ENCODE measurements at regions not wholly inside any gene's neighbourhood (a gene's known extent, or its start where the extent isn't known, plus 50 kb on each side); places are given as distances from the start of the nearest gene placed in this dataset.
"Not testable (repeated sequence)": the region's sequence is repeated elsewhere in the genome, so short reads cannot be mapped to it uniquely, and the experiment has no call there.

DNA sequence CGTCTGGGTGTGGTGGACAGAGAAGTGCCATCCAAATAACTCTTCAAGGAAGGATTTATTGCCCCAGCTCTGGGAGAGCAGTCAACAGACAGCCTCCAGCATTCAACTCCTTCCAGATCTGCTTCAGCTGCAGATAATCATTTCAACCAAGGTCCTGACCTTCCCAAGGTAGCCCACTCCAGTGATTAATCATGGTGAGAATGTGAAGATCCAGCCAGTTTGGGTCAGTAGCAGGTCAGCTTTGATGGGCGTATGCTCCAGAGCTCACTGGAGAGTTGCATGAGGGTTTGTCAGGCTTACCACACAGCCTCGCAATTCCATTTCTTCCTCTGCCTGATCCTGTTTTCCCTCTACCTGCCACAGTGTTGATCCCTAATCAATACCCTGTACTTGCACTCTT is 214.5 kb upstream of the ZRANB2 start:
- H3K9me3 ChIP-seq = no peaks in the 10 kb centered on the region
- TF ChIP-seq, protein P1, sequence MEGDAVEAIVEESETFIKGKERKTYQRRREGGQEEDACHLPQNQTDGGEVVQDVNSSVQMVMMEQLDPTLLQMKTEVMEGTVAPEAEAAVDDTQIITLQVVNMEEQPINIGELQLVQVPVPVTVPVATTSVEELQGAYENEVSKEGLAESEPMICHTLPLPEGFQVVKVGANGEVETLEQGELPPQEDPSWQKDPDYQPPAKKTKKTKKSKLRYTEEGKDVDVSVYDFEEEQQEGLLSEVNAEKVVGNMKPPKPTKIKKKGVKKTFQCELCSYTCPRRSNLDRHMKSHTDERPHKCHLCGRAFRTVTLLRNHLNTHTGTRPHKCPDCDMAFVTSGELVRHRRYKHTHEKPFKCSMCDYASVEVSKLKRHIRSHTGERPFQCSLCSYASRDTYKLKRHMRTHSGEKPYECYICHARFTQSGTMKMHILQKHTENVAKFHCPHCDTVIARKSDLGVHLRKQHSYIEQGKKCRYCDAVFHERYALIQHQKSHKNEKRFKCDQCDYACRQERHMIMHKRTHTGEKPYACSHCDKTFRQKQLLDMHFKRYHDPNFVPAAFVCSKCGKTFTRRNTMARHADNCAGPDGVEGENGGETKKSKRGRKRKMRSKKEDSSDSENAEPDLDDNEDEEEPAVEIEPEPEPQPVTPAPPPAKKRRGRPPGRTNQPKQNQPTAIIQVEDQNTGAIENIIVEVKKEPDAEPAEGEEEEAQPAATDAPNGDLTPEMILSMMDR (IDR thresholded peaks at IDR 0.05; ENCODE audit: low read depth, low read length) = no peak
- no peak for DNase-seq
- H3K36me3 ChIP-seq = no peaks in the 10 kb centered on the region
- H3K4me1 ChIP-seq = no peaks in the 10 kb centered on the region
- no peaks in the 10 kb centered on the region for H3K27me3 ChIP-seq
- no peak overlapping the region for H3K4me3 ChIP-seq (ENCODE audit: low read depth, low read length)

DNA sequence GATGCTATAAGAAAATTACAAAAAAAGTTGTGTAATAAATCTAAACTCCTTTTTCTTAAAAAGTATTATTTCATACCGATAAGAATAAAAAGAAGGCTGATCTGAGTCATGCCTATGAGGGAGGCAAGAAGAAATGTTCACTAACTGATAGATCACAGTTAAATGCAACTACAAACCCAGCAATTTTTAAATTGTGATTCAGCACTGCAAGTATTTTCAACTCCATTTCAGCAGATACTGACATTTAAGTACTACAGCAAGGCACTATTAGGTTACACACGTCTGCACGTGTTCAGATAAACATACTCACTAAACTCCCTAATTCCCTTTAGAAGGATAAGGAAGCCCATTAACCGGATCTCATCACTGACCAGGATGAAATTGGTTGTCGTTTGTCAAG is 213.3 kb upstream of the ZRANB2 start:
- Histone ChIP-seq H3K27me3 (no peaks in the 10 kb centered on the region), H3K9me3 (no peaks in the 10 kb centered on the region), H3K36me3 (no peaks in the 10 kb centered on the region), H3K4me3 (ENCODE audit: low read depth, low read length) (no peak overlapping the region), H3K4me1 (no peaks in the 10 kb centered on the region)
- TF ChIP-seq, protein P1 (IDR thresholded peaks at IDR 0.05; ENCODE audit: low read depth, low read length) = no peak
- DNase-seq = no peak

DNA sequence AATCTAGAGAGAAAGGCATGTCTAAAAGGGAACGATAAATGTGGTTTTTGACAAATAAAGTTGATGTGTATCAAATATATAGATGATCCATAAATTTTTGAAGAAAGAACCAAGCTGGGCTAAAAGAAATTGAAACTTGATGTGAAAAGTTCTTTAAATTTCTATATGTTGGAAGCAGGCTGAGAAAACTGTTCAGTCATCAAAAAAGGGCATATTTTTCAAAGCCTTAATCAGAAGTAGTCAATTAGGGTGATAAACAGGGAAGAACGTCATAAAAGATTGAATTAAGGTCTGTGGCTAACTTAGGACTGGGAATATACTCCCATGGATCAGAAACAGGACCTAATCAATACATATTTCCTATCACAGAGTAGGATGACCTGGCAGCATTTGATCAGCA is 211.4 kb upstream of the ZRANB2 start:
- Histone ChIP-seq H3K9me3 (no peaks in the 10 kb centered on the region), H3K27me3 (no peaks in the 10 kb centered on the region), H3K4me3 (ENCODE audit: low read depth, low read length) (no peak overlapping the region), H3K4me1 (no peaks in the 10 kb centered on the region), H3K36me3 (no peaks in the 10 kb centered on the region)
- TF ChIP-seq, protein P1 (IDR thresholded peaks at IDR 0.05; ENCODE audit: low read depth, low read length) = no peak
- DNase-seq = no peak

DNA sequence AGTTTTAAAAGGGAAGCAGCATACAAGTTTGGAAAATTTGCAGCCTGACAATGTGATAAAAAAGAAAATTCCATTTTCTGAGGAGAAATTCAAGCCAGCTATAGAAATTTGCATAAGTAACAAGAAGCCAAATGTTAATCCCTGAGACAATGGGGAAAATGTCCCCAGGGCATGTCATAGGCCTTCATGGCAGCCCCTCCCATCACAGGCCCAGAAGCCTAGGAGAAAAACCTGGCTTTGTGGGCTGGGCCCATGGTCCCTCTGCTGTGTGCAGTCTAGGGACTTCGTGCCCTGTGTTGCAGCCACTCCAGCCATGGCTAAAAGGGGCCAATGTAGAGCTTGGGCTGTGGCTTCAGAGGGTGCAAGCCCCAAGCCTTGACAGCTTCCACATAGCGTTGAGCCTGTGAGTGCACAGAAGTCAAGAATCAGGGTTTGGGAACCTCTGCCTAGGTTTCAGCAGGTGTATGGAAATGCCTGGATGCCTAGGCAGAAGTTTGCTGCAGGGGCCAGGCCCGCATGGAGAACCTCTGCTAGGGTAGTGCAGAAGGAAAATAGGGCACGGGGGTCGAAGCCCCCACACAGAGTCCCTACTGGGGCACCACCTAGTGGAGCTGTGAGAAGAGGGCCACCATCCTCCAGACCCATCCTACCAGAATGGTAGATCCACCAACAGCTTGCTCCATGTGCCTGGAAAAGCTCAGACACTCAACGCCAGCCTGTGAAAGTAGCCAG is 209.8 kb upstream of the ZRANB2 start:
- H3K9me3 ChIP-seq, DNase-seq: not testable (repeated sequence)

DNA sequence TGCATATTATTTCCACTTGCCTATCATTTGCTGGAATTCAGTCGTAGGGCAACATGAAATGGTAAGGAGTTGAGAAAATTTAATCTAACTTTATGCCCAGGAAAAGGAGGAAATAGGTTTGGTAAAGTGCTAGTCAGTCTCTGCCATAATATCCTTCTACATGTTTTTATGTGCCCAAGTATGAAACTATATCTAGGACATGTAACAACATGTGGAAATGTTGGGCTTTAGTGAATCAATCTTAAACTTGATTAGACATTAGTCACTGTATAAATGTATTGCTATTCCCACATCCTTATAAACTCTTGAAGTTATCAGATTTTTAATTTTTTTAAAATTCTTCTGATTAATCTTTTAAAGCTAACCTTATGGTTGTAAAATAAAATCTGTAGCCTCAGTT is 204.7 kb upstream of the ZRANB2 start:
- Histone ChIP-seq H3K4me1 (no peaks in the 10 kb centered on the region), H3K36me3 (no peaks in the 10 kb centered on the region), H3K9me3 (no peaks in the 10 kb centered on the region), H3K27me3 (no peaks in the 10 kb centered on the region), H3K4me3 (ENCODE audit: low read depth, low read length) (no peak overlapping the region)
- no peak for DNase-seq
- TF ChIP-seq, protein P1 (IDR thresholded peaks at IDR 0.05; ENCODE audit: low read depth, low read length) = no peak

More for the DNA sequence above, 209.8 kb upstream of the ZRANB2 start:
- not testable (repeated sequence) for H3K36me3 ChIP-seq; H3K4me1 ChIP-seq; H3K27me3 ChIP-seq; H3K4me3 ChIP-seq (ENCODE audit: low read depth, low read length)

DNA sequence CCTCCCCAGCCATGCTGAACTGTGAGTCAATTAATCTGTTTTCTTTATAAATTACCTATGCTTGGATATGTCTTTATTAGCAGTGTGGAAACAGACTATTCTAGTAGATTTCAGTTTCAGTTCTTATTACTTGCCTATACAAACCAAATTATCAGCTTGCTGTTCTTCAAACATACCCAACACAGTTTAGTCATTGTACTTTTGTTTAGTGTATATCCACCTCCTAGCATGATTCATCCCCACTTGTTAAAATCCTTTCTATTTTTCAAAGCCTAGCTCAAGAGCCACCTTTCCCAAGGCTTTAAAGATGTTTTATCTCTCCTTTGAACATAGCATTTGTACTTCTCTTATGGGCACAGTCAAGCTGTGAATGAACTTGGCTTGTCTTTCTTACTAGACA is 195.6 kb upstream of the ZRANB2 start:
- Histone ChIP-seq H3K36me3 (no peaks in the 10 kb centered on the region), H3K9me3 (no peaks in the 10 kb centered on the region), H3K4me3 (ENCODE audit: low read depth, low read length) (no peak overlapping the region), H3K4me1 (no peaks in the 10 kb centered on the region), H3K27me3 (no peaks in the 10 kb centered on the region)
- DNase-seq = no peak
- TF ChIP-seq, protein P1 (IDR thresholded peaks at IDR 0.05; ENCODE audit: low read depth, low read length) = no peak
